ENCODE measurements at regions not wholly inside any gene's neighbourhood (a gene's known extent, or its start where the extent isn't known, plus 50 kb on each side); places are given as distances from the start of the nearest gene placed in this dataset.

- TF ChIP-seq CTCF (IDR thresholded peaks at IDR 0.05) = no peak
- H3K27me3 ChIP-seq = no peaks in the 10 kb centered on the region
- H3K9me3 ChIP-seq = no peaks in the 10 kb centered on the region
- DNase-seq (ENCODE audit: low spot score) = no peak
- H3K36me3 ChIP-seq = no peaks in the 10 kb centered on the region
- H3K4me1 ChIP-seq = peaks cover 0 to 5% of the 10 kb centered on the region in 2 donors
- no peak overlapping the region for H3K4me3 ChIP-seq
- no peak overlapping the region for H3K27ac ChIP-seq
Measured at GRCh38 chr13:28560612-28561011, 65.7 kb upstream of the FLT1 start.

- Histone ChIP-seq H3K27me3 (no peaks in the 10 kb centered on the region), H3K27ac (no peak overlapping the region), H3K4me1 (peaks cover 0 to 5% of the 10 kb centered on the region in 2 donors), H3K4me3 (no peak overlapping the region), H3K9me3 (no peaks in the 10 kb centered on the region), H3K36me3 (no peaks in the 10 kb centered on the region)
- DNase-seq (ENCODE audit: low spot score) = no peak
- TF ChIP-seq CTCF (IDR thresholded peaks at IDR 0.05) = no peak
Measured at GRCh38 chr13:28559636-28560259, 64.8 kb upstream of the FLT1 start.

- Histone ChIP-seq H3K4me1 (peaks cover 0 to 5% of the 10 kb centered on the region in 2 donors), H3K27me3 (no peaks in the 10 kb centered on the region), H3K27ac (peak overlapping the region in 1 of 2 donors; percentile 51), H3K4me3 (no peak overlapping the region), H3K9me3 (no peaks in the 10 kb centered on the region), H3K36me3 (no peaks in the 10 kb centered on the region)
- no peak for DNase-seq (ENCODE audit: low spot score)
- no peak for TF ChIP-seq CTCF (IDR thresholded peaks at IDR 0.05)
Measured at GRCh38 chr13:28558567-28558966, 63.6 kb upstream of the FLT1 start.

GRCh38 chr13:28557725-28558520 lies 63.0 kb upstream of the FLT1 start:
- H3K27me3 ChIP-seq = no peaks in the 10 kb centered on the region
- H3K9me3 ChIP-seq = no peaks in the 10 kb centered on the region
- H3K4me1 ChIP-seq = peaks cover 0 to 5% of the 10 kb centered on the region in 2 donors
- H3K36me3 ChIP-seq = no peaks in the 10 kb centered on the region
- H3K4me3 ChIP-seq = no peak overlapping the region
- no peak for DNase-seq (ENCODE audit: low spot score)
- peak overlapping the region in 1 of 2 donors; percentile 51 for H3K27ac ChIP-seq
- TF ChIP-seq CTCF (IDR thresholded peaks at IDR 0.05) = no peak

GRCh38 chr13:28555096-28555495 lies 60.2 kb upstream of the FLT1 start:
- Histone ChIP-seq H3K27ac (no peak overlapping the region), H3K36me3 (no peaks in the 10 kb centered on the region), H3K4me1 (peaks cover 0 to 5% of the 10 kb centered on the region in 2 donors), H3K27me3 (no peaks in the 10 kb centered on the region), H3K9me3 (no peaks in the 10 kb centered on the region), H3K4me3 (no peak overlapping the region)
- DNase-seq (ENCODE audit: low spot score) = no peak
- TF ChIP-seq CTCF (IDR thresholded peaks at IDR 0.05) = no peak
